ENCODE measurements at regions not wholly inside any gene's neighbourhood (a gene's known extent, or its start where the extent isn't known, plus 50 kb on each side); places are given as distances from the start of the nearest gene placed in this dataset.

- no peak for TF ChIP-seq POLR2A (IDR thresholded peaks at IDR 0.05)
- TF ChIP-seq, protein P1, sequence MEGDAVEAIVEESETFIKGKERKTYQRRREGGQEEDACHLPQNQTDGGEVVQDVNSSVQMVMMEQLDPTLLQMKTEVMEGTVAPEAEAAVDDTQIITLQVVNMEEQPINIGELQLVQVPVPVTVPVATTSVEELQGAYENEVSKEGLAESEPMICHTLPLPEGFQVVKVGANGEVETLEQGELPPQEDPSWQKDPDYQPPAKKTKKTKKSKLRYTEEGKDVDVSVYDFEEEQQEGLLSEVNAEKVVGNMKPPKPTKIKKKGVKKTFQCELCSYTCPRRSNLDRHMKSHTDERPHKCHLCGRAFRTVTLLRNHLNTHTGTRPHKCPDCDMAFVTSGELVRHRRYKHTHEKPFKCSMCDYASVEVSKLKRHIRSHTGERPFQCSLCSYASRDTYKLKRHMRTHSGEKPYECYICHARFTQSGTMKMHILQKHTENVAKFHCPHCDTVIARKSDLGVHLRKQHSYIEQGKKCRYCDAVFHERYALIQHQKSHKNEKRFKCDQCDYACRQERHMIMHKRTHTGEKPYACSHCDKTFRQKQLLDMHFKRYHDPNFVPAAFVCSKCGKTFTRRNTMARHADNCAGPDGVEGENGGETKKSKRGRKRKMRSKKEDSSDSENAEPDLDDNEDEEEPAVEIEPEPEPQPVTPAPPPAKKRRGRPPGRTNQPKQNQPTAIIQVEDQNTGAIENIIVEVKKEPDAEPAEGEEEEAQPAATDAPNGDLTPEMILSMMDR (IDR thresholded peaks at IDR 0.05), result no peak
- TF ChIP-seq EP300 (IDR thresholded peaks at IDR 0.05), result no peak
- Histone ChIP-seq H3K27ac (no peak overlapping the region), H3K9me3 (peaks cover 0 to 15% (median 0%) of the 10 kb centered on the region in 4 donors), H3K36me3 (no peaks in the 10 kb centered on the region), H3K27me3 (no peaks in the 10 kb centered on the region), H3K4me3 (no peak overlapping the region), H3K4me1 (no peaks in the 10 kb centered on the region)
- WGBS, 2 donors, result 91 to 94% methylated on average over 3 of the region's 3 CpGs
- no peak for DNase-seq (ENCODE audit: low spot score in 2 of 2)
Observed at GRCh38 chr5:125743939-125744338, 679.3 kb upstream of the GRAMD2B start.

GRCh38 chr5:125746917-125747316, 676.3 kb upstream of the GRAMD2B start:
- no peaks in the 10 kb centered on the region for H3K36me3 ChIP-seq
- peak overlapping the region in 1 of 4 donors; percentile 12 for H3K27ac ChIP-seq
- H3K9me3 ChIP-seq, result peaks cover 0 to 9% (median 0%) of the 10 kb centered on the region in 4 donors
- no peak overlapping the region for H3K4me3 ChIP-seq
- H3K4me1 ChIP-seq, result no peaks in the 10 kb centered on the region
- no peak for DNase-seq (ENCODE audit: low spot score in 2 of 2)
- no peaks in the 10 kb centered on the region for H3K27me3 ChIP-seq
- TF ChIP-seq POLR2A (IDR thresholded peaks at IDR 0.05), result no peak
- no peak for TF ChIP-seq EP300 (IDR thresholded peaks at IDR 0.05)
- TF ChIP-seq, protein P1 (IDR thresholded peaks at IDR 0.05), result no peak
- 39 to 58% methylated on average over 1 of the region's 1 CpG for WGBS, 2 donors

DNA sequence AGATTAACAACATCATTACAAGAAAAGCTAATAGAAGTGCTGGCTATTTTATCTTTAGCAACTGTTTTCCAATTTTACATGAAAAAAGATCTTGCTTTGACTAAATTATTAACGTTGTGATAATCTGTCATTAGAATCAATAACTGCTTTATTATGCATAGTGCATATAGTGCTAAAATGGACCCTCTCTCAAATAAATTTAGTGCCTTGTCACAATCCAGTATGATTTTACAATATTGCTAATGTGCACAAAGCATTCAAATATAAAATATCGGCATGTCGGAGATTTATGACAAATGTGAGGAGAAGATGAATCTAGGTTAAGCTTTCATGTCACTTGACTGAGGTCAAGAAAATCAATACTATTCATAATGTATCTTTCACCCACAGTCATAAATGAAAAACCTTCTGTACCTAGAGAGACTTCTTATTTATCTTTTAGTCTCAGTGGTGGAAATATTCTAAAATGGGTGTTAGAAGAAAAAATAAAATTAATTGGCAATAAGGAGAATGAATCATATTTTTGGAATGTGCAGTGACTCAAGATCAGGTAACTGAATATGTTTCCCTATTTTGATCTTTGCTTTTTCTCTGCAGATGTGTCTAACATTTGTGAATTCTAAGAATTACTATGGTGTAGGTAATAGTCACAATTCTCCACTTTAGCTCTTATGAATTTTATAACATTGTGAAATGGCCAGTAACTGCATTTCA, 672.9 kb upstream of the GRAMD2B start:
- WGBS, 2 donors, result 90 to 94% methylated on average over 3 of the region's 3 CpGs
- DNase-seq (ENCODE audit: low spot score in 2 of 2), result no peak
- Histone ChIP-seq H3K4me1 (no peaks in the 10 kb centered on the region), H3K9me3 (no peaks in the 10 kb centered on the region), H3K27me3 (no peaks in the 10 kb centered on the region), H3K4me3 (no peak overlapping the region), H3K27ac (no peak overlapping the region), H3K36me3 (no peaks in the 10 kb centered on the region)
- TF ChIP-seq, protein P1 (IDR thresholded peaks at IDR 0.05), result no peak
- TF ChIP-seq POLR2A (IDR thresholded peaks at IDR 0.05) (no peak), EP300 (IDR thresholded peaks at IDR 0.05) (no peak)

- TF ChIP-seq POLR2A (IDR thresholded peaks at IDR 0.05), result no peak
- TF ChIP-seq, protein P1 (IDR thresholded peaks at IDR 0.05), result no peak
- TF ChIP-seq EP300 (IDR thresholded peaks at IDR 0.05), result no peak
- no peaks in the 10 kb centered on the region for H3K36me3 ChIP-seq
- H3K4me3 ChIP-seq, result no peak overlapping the region
- no peaks in the 10 kb centered on the region for H3K9me3 ChIP-seq
- DNase-seq (ENCODE audit: low spot score in 2 of 2), result no peak
- H3K27me3 ChIP-seq, result no peaks in the 10 kb centered on the region
- no peaks in the 10 kb centered on the region for H3K4me1 ChIP-seq
- H3K27ac ChIP-seq, result no peak overlapping the region
Observed at GRCh38 chr5:125750861-125751186, 672.4 kb upstream of the GRAMD2B start.

DNA sequence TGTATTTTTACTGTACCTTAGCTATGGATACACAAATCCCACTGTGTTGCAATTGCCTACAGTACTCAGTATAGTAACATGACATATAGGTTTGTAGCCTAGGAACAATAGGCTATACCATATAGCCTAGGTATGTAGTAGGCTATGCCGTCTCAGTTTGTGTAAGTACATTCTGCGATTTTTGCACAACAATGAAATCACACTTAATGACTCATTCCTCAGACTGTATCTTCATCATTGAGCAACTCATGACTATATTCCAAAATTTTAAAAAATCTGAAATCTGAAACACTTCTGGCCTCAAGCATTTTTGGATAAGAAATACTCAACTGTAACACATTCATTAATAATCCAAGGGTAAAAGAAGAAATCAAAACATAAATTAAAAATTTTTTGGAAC, 666.8 kb upstream of the GRAMD2B start:
- Histone ChIP-seq H3K9me3 (peaks cover 0 to 10% (median 0%) of the 10 kb centered on the region in 4 donors), H3K36me3 (no peaks in the 10 kb centered on the region), H3K27me3 (no peaks in the 10 kb centered on the region), H3K4me3 (no peak overlapping the region), H3K27ac (no peak overlapping the region), H3K4me1 (no peaks in the 10 kb centered on the region)
- 85 to 90% methylated on average over 2 of the region's 2 CpGs for WGBS, 2 donors
- no peak for DNase-seq (ENCODE audit: low spot score in 2 of 2)
- TF ChIP-seq POLR2A (IDR thresholded peaks at IDR 0.05) (no peak), EP300 (IDR thresholded peaks at IDR 0.05) (no peak)
- TF ChIP-seq, protein P1 (IDR thresholded peaks at IDR 0.05), result no peak

All from tibial nerve (tissue), 4 donors.